HEK293T (cell line): ENCODE measurements at regions not wholly inside any gene's neighbourhood (a gene's known extent, or its start where the extent isn't known, plus 50 kb on each side); places are given as distances from the start of the nearest gene placed in this dataset.

Experiments
- CTCF ChIA-PET: fragments of 350-600 bp; formaldehyde crosslinking; extraction: SDS; loops from one replicate; lab custom pipeline; 2021; ENCODE audit warnings: antibody characterized with exemption, inconsistent platforms; lab: Yijun Ruan, JAX
- POLR2A ChIA-PET: fragments of 350-600 bp; formaldehyde crosslinking; extraction: SDS; loops from one replicate; lab custom pipeline; 2020; ENCODE audit warnings: antibody characterized with exemption, inconsistent platforms; lab: Yijun Ruan, JAX
- DNase-seq: peaks from one replicate; pipeline ENCODE4 v3.0.0; 2012; ENCODE audit warnings: mixed read lengths; ENCODE audit errors: extremely low spot score
- ARNT ChIP-seq: fragments of 450-650 bp; IDR thresholded peaks from 2 replicates; pipeline ENCODE4 v1.6.1; 2017; ENCODE audit warnings: mild to moderate bottlenecking
- BHLHE40 ChIP-seq: fragments of 450-650 bp; IDR thresholded peaks from 2 replicates; pipeline ENCODE4 v1.6.1; 2016; ENCODE audit warnings: mild to moderate bottlenecking, moderate library complexity, borderline replicate concordance
- CTBP1 ChIP-seq: fragments of 450-650 bp; IDR thresholded peaks from 2 replicates; pipeline ENCODE4 v1.6.1; 2016; ENCODE audit warnings: borderline replicate concordance
- ELF4 ChIP-seq: fragments of 450-650 bp; IDR thresholded peaks from 2 replicates; pipeline ENCODE4 v1.6.1; 2017; ENCODE audit warnings: antibody characterized with exemption
- FOXA1 ChIP-seq: fragments of 450-650 bp; IDR thresholded peaks from 2 replicates; pipeline ENCODE4 v1.6.1; 2016; ENCODE audit warnings: mild to moderate bottlenecking
- FOXK2 ChIP-seq: fragments of 450-650 bp; IDR thresholded peaks from 2 replicates; pipeline ENCODE4 v1.6.1; 2016; ENCODE audit warnings: mild to moderate bottlenecking
- FOXM1 ChIP-seq: fragments of 450-650 bp; IDR thresholded peaks from 2 replicates; pipeline ENCODE4 v1.6.1; 2017; ENCODE audit warnings: mild to moderate bottlenecking, borderline replicate concordance
- HDGF ChIP-seq: fragments of 450-650 bp; IDR thresholded peaks from 2 replicates; pipeline ENCODE4 v1.6.1; 2017; ENCODE audit warnings: antibody characterized with exemption, borderline replicate concordance
- L3MBTL2 ChIP-seq: fragments of 450-650 bp; conservative IDR thresholded peaks from 2 replicates; pipeline ENCODE4 v1.6.1; 2016; ENCODE audit warnings: mild to moderate bottlenecking
- LEF1 ChIP-seq: fragments of 450-650 bp; IDR thresholded peaks from 2 replicates; pipeline ENCODE4 v1.6.1; 2017; ENCODE audit warnings: mild to moderate bottlenecking, borderline replicate concordance
- NFRKB ChIP-seq: fragments of 450-650 bp; IDR thresholded peaks from 2 replicates; pipeline ENCODE4 v1.6.1; 2016; ENCODE audit warnings: mild to moderate bottlenecking, moderate library complexity
- SP1 ChIP-seq: fragments of 450-650 bp; IDR thresholded peaks from 2 replicates; pipeline ENCODE4 v1.6.1; 2017
- SUZ12 ChIP-seq: fragments of 450-650 bp; IDR thresholded peaks from 2 replicates; pipeline ENCODE4 v1.6.1; 2016; ENCODE audit warnings: mild to moderate bottlenecking
- TARDBP ChIP-seq: fragments of 450-650 bp; IDR thresholded peaks from 2 replicates; pipeline ENCODE4 v1.6.1; 2016
- ZNF384 ChIP-seq: fragments of 450-650 bp; IDR thresholded peaks from 2 replicates; pipeline ENCODE4 v1.6.1; 2016
- TF ChIP-seq, protein P1 (sequence below): fragments of 450-650 bp; IDR thresholded peaks from 2 replicates; pipeline ENCODE4 v1.6.1; 2016

DNA sequence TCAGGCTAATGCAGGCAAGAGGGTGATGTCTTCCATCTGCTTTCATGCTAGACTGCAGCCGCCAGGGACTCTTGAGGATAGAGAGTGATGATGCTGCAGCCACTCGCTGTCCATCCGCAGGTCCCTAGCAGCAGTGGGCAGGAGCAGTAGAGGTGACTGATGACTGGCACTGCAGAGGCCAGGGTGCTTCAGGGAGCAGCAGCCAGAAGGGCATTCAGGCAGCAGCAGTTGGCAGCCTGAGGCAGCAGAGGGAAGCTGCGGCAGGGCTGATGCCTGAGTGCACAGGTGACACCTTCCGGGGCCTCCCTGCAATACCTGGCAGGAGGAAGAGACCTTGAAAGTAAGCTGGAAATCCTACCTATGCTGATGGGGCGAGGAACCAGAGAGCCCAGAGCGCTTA is 214.2 kb downstream of the ICOS start:
- CTCF ChIA-PET = no interaction called here
- POLR2A ChIA-PET = no interaction called here
- TF ChIP-seq SP1 = no peak
- TF ChIP-seq FOXM1 = no peak
- TF ChIP-seq SUZ12 = no peak
- no peak for TF ChIP-seq HDGF
- TF ChIP-seq FOXK2 = no peak
- TF ChIP-seq, protein P1, sequence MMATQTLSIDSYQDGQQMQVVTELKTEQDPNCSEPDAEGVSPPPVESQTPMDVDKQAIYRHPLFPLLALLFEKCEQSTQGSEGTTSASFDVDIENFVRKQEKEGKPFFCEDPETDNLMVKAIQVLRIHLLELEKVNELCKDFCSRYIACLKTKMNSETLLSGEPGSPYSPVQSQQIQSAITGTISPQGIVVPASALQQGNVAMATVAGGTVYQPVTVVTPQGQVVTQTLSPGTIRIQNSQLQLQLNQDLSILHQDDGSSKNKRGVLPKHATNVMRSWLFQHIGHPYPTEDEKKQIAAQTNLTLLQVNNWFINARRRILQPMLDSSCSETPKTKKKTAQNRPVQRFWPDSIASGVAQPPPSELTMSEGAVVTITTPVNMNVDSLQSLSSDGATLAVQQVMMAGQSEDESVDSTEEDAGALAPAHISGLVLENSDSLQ = no peak
- TF ChIP-seq FOXA1 = no peak
- TF ChIP-seq ARNT = no peak
- no peak for TF ChIP-seq NFRKB
- TF ChIP-seq ZNF384 = no peak
- no peak for TF ChIP-seq ELF4
- TF ChIP-seq L3MBTL2 = no peak
- no peak for TF ChIP-seq BHLHE40
- no peak for TF ChIP-seq TARDBP
- no peak for TF ChIP-seq CTBP1
- DNase-seq = no peak

DNA sequence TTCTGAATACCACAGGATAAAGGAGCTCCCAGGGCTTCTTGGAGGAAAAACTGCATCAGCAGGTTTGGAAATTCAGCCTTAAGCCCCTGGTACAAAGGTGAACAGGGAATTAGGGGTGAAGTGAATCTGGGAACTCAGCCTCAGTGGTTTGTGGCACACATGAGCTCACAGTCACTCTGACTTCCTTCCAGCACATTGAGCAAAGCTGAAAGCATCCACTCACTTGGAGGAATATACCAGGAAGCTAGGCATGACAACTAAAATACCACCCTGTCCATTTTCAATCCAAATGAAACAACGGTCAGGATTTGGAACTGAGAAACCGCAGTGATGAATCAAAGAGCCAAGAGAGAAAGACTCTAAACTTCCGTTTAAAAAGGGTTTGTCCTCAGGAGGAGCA is 216.1 kb downstream of the ICOS start:
- ChIA-PET CTCF (no interaction called here), POLR2A (no interaction called here)
- TF ChIP-seq, protein P1 = no peak
- no peak for TF ChIP-seq LEF1
- TF ChIP-seq ELF4 = no peak
- TF ChIP-seq L3MBTL2 = no peak
- no peak for TF ChIP-seq FOXM1
- no peak for TF ChIP-seq CTBP1
- no peak for TF ChIP-seq ARNT
- TF ChIP-seq TARDBP = no peak
- TF ChIP-seq ZNF384 = no peak
- no peak for TF ChIP-seq FOXK2
- TF ChIP-seq SUZ12 = no peak
- no peak for TF ChIP-seq NFRKB
- no peak for TF ChIP-seq HDGF
- TF ChIP-seq SP1 = no peak
- TF ChIP-seq BHLHE40 = no peak
- no peak for TF ChIP-seq FOXA1
- no peak for DNase-seq

DNA sequence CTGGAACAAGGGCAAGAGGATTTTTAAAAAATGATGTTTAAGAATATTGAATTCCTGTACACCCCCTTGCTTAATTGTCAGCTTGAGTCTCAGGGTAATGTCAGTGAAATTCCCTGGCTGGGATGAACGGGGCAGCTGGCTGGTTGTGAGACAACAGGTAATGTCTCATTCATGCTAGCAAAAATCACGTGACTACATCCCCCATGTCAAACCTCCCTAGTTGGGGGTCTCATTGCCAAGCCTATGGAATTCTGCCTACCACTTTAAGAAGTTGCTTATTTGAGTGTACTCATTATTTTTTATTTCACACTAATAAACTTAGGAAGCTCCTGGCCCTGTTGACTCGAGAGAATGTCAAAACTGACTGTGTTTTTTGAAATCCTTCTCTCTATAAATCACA is 218.3 kb downstream of the ICOS start:
- ChIA-PET CTCF (no interaction called here), POLR2A (no interaction called here)
- TF ChIP-seq FOXK2 = no peak
- DNase-seq = no peak

DNA sequence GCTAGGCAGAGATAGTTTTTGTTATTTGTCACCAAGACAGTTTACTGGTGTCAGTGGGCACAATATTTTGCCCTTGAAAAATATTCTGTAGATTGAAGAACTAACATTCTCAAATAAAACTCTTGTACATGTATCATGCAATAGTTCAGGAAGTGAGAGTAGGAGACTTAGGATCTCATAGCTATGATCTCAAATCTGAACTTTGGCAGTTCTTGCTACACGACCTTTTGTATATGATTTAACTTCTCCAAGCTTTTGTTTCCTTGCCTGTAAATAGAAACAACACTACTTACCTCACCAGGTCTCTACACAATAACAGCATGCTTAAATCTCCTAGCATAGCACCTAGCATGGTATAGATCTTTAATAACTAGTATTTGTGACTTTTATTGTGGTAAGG is 219.9 kb downstream of the ICOS start:
- no peak for DNase-seq
- ChIA-PET CTCF (no interaction called here), POLR2A (no interaction called here)
- TF ChIP-seq ELF4 (no peak), TARDBP (no peak), BHLHE40 (no peak), NFRKB (no peak), ZNF384 (no peak), FOXM1 (no peak), HDGF (no peak), ARNT (no peak), SUZ12 (no peak), SP1 (no peak), FOXA1 (no peak), CTBP1 (no peak), L3MBTL2 (no peak), LEF1 (no peak), FOXK2 (no peak)
- TF ChIP-seq, protein P1 = no peak

DNA sequence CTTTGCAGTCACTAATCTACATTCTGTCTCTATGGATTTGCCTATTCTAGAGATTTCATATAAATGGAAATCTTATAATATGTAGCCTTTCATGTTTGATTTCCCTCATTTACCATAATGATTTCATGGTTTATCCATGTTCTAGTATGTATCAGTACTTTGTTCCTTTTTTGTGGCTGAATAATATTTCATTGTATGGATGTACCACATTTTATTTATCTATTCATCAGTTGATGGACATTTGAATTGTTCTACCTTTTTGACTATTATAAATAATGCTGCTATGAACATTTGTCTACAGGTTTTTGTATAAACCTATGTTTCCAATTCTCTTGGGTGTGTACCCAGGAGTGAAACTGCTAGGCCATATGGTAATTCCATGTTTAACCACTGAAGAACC is 221.1 kb downstream of the ICOS start:
- no peak for TF ChIP-seq SP1
- no peak for TF ChIP-seq ELF4
- TF ChIP-seq FOXM1 = no peak
- TF ChIP-seq ZNF384 = no peak
- TF ChIP-seq SUZ12 = no peak
- TF ChIP-seq, protein P1 = no peak
- CTCF ChIA-PET = no interaction called here
- POLR2A ChIA-PET = no interaction called here
- no peak for DNase-seq

DNA sequence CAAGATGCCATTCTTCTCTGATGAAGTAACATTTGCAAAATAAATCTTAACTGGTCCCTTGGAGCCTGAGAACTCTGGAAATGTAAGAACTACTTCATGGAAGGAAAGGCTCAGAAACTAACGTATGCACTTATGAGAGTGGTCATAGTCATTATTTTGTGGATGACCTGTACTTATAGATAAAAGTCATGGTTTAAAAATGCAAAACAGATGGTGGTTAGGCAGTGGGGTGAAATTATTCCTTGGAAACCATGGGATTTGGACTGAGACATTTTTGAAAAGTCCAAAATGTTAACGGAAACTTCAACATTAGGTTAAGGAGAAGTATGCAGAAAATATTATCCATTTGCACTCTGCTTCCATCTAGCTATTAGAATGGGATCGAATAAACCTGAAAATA is 223.0 kb downstream of the ICOS start:
- TF ChIP-seq ELF4 = no peak
- no peak for TF ChIP-seq CTBP1
- no peak for TF ChIP-seq BHLHE40
- no peak for TF ChIP-seq SP1
- no peak for TF ChIP-seq LEF1
- TF ChIP-seq TARDBP = no peak
- TF ChIP-seq SUZ12 = no peak
- TF ChIP-seq HDGF = no peak
- no peak for TF ChIP-seq L3MBTL2
- TF ChIP-seq ZNF384 = no peak
- TF ChIP-seq FOXM1 = no peak
- TF ChIP-seq, protein P1 = no peak
- TF ChIP-seq NFRKB = no peak
- TF ChIP-seq FOXA1 = no peak
- TF ChIP-seq ARNT = no peak
- no peak for TF ChIP-seq FOXK2
- DNase-seq = no peak
- ChIA-PET POLR2A (no interaction called here), CTCF (no interaction called here)
